Stomach (tissue), 4 donors: ENCODE measurements at regions not wholly inside any gene's neighbourhood (a gene's known extent, or its start where the extent isn't known, plus 50 kb on each side); places are given as distances from the start of the nearest gene placed in this dataset.

Source experiments
- CTCF ChIP-seq, 7 experiments: fragments of 450-650 bp in 4 of 7; fragments of 200-600 bp in 3 of 7; sonication (generic) in 3 of 7; IDR thresholded peaks; one replicate each; pipeline ENCODE4 v1.5.1; 2016 to 2019; ENCODE audit warnings: antibody characterized with exemption in 7 of 7, control low read depth in 2 of 7, mild to moderate bottlenecking in 1 of 7
- POLR2A ChIP-seq, 4 donors: fragments of 450-650 bp; IDR thresholded peaks; one replicate each; pipeline ENCODE4 v1.6.1; 2016; ENCODE audit warnings: antibody characterized with exemption in 4 of 4, control low read depth in 2 of 4, mild to moderate bottlenecking in 1 of 4, moderate library complexity in 1 of 4

GRCh38 chr9:82295181-82295580 is 306.6 kb downstream of the SPATA31D1 start:
- TF ChIP-seq POLR2A (IDR thresholded peaks at IDR 0.05) (no peak), CTCF (IDR thresholded peaks at IDR 0.05) (no peak)
